OCI-LY7 (cell line): ENCODE measurements at regions not wholly inside any gene's neighbourhood (a gene's known extent, or its start where the extent isn't known, plus 50 kb on each side); places are given as distances from the start of the nearest gene placed in this dataset.

Experiments used
- CTCF ChIP-seq: fragments of 200-600 bp; sonication (generic); conservative IDR thresholded peaks from 2 replicates; pipeline ENCODE4 v1.5.1; 2014; ENCODE audit warnings: mild to moderate bottlenecking, antibody characterized with exemption, low read length, moderate library complexity, mixed read lengths
- EZH2phosphoT487 ChIP-seq: fragments of 200-600 bp; sonication (generic); IDR thresholded peaks from 2 replicates; pipeline ENCODE4 v1.6.1; 2018; ENCODE audit warnings: low read depth, borderline replicate concordance, mild to moderate bottlenecking, mixed run types, antibody characterized with exemption, low read length, moderate library complexity, mixed read lengths

GRCh38 chr7:142319970-142320369, 62.1 kb upstream of the PRSS58 start:
- TF ChIP-seq CTCF (peak; percentile 84), EZH2phosphoT487 (no peak)
